Activated T-helper 2 cell treated with anti-CD3 and anti-CD28 coated beads, Interferon-gamma antibody, Interleukin-2, Interleukin-4, amounts not matched to agents 10 μg/mL and 5 μg/mL and 100 μg/mL, durations not matched to agents 14 hours and 24 hours and 36 hours (primary cell): ENCODE measurements at regions not wholly inside any gene's neighbourhood (a gene's known extent, or its start where the extent isn't known, plus 50 kb on each side); places are given as distances from the start of the nearest gene placed in this dataset.
"Not testable (repeated sequence)": the region's sequence is repeated elsewhere in the genome, so short reads cannot be mapped to it uniquely, and the experiment has no call there.

Experiments used
- DNase-seq: peaks from one replicate; pipeline ENCODE4 v3.0.0; 2021; ENCODE audit warnings: low spot score
- H3K27ac Mint-ChIP-seq: one replicate; pipeline ENCODE4 v1.8.0; 2021; ENCODE audit warnings: mixed read lengths
- H3K27me3 Mint-ChIP-seq: one replicate; pipeline ENCODE4 v1.8.0; 2021; ENCODE audit warnings: low read depth, mixed read lengths
- H3K36me3 Mint-ChIP-seq: one replicate; pipeline ENCODE4 v1.8.0; 2021; ENCODE audit warnings: low read depth, mixed read lengths
- H3K4me1 Mint-ChIP-seq: one replicate; pipeline ENCODE4 v1.8.0; 2021; ENCODE audit warnings: low read depth, mixed read lengths
- H3K4me3 Mint-ChIP-seq: one replicate; pipeline ENCODE4 v1.8.0; 2021; ENCODE audit warnings: low read depth, mild to moderate bottlenecking, moderate library complexity, mixed read lengths
- H3K9me3 Mint-ChIP-seq: one replicate; pipeline ENCODE4 v1.8.0; 2021; ENCODE audit warnings: mixed read lengths
- intact Hi-C: fragments of 100-400 bp; cut with micrococcal nuclease; formaldehyde crosslinking; loops from one replicate; pipeline ENCODE4 v1.15.1; 2023

DNA sequence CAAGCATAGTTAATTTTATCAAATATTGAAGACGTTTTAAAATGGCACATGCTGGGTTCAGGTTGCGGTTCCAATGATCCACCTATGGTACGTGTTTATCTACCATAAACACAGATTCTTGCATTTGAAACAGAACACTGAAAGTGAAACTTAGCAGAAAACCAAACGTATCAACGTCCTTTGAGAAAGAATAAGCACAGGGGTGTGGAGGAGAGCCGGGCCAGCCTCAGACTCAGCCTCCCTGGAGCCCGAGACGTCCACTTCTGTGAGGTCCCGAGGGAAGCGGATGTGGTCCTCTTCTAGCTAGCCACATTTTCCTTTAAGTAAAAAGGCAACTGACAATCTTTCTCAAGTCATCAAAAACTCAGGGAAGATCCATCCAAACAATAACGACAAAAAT, 195.9 kb downstream of the RTP5 start:
- H3K36me3 Mint-ChIP-seq: no peaks in the 10 kb centered on the region
- peaks cover 8% of the 10 kb centered on the region for H3K27me3 Mint-ChIP-seq
- no peaks in the 10 kb centered on the region for H3K9me3 Mint-ChIP-seq
- H3K4me1 Mint-ChIP-seq: peaks cover 2% of the 10 kb centered on the region
- no peak for DNase-seq
- intact Hi-C loops: no loop called here
- H3K27ac Mint-ChIP-seq: no peak overlapping the region
- no peak overlapping the region for H3K4me3 Mint-ChIP-seq

DNA sequence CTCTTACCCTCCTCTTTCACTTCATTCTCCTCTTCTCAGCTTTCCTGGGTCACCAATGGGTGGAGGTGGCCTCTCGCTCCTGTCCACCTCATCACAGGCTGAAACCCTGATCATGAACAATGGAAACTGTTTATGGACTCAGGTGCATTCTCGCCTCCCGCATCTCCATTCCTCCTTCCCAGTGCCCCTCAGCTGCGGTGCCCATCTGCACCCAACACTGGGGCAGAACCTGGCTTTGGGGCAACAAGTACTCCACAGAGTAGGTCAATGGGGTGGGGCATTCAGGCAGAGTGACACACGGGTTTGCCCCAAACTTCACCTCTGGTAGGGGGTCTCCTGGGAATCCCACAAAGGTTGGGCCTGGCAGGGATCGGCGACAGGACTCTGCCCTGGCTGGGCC, 199.5 kb downstream of the RTP5 start:
- intact Hi-C loops: no loop called here
- H3K27ac Mint-ChIP-seq: no peak overlapping the region

DNA sequence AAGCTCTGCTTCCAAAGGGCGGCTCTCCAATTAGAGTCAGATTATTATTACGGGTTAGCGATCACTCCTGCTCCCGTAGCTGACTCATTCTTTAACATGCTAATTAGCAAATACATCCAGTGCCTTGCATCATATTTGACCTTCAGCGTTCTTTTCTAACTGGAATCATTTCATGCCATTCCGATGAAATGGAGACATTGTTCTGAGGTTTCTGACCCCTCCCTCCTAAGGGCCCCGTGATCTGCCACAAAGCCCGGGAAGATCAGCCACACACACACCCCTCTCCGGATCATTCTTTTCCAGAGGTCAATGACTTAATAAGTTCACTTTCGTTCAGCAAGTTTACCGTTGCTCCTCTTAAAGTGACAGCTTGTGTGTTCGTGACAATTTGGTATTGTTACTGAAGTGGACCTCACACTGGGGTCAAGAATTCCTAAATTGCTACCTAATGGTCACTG, 200.4 kb downstream of the RTP5 start:
- intact Hi-C loops, H3K27me3 Mint-ChIP-seq, H3K9me3 Mint-ChIP-seq, H3K36me3 Mint-ChIP-seq, H3K27ac Mint-ChIP-seq, H3K4me1 Mint-ChIP-seq, DNase-seq, H3K4me3 Mint-ChIP-seq: not testable (repeated sequence)

More for the DNA sequence above, 199.5 kb downstream of the RTP5 start:
- no peaks in the 10 kb centered on the region for H3K36me3 Mint-ChIP-seq
- H3K4me1 Mint-ChIP-seq: peaks cover 2% of the 10 kb centered on the region
- peaks cover 8% of the 10 kb centered on the region for H3K27me3 Mint-ChIP-seq
- no peak overlapping the region for H3K4me3 Mint-ChIP-seq
- DNase-seq: no peak
- H3K9me3 Mint-ChIP-seq: no peaks in the 10 kb centered on the region

DNA sequence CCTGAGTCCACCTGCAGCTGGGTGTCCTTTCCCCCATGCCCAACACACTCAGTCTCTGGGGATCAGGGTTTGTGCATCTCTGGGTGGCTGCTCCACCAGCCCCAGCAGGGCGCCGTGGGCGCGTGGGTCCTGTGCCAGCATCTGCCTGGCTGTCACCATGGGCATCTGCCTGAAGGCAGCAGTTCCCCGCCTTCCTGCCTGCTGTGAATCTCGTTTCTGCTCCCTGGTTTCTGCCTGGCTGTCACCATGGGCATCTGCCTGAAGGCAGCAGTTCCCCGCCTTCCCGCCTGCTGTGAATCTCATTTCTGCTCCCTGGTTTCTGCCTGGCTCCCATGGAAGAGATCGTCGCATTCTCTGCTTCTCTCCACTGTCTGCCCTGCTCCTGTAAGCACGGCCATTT, 201.2 kb downstream of the RTP5 start:
- DNase-seq, H3K9me3 Mint-ChIP-seq, H3K36me3 Mint-ChIP-seq, H3K27ac Mint-ChIP-seq, H3K4me1 Mint-ChIP-seq, intact Hi-C loops, H3K27me3 Mint-ChIP-seq, H3K4me3 Mint-ChIP-seq: not testable (repeated sequence)

DNA sequence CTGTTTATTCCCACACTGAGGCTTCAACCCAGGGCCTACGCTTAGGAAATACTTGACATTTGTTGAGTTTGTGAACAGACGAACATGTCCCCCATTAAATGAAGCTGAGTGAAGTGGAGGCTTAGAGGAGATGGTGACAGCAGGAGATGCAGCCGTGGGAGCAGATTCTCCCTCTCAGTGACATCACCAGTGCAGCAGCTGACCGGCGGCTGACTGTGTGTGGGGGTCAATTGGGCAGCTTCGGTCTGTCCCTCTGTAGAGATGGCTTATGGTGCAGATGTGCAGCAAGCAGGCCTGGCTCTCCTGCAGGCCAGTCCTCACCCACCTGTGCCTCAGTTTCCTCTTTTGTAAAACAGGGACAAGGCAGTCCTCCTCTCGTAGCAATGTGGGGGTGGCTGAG, 201.8 kb downstream of the RTP5 start:
- DNase-seq, H3K9me3 Mint-ChIP-seq, H3K27ac Mint-ChIP-seq, H3K27me3 Mint-ChIP-seq, H3K4me1 Mint-ChIP-seq, intact Hi-C loops, H3K4me3 Mint-ChIP-seq, H3K36me3 Mint-ChIP-seq: not testable (repeated sequence)

DNA sequence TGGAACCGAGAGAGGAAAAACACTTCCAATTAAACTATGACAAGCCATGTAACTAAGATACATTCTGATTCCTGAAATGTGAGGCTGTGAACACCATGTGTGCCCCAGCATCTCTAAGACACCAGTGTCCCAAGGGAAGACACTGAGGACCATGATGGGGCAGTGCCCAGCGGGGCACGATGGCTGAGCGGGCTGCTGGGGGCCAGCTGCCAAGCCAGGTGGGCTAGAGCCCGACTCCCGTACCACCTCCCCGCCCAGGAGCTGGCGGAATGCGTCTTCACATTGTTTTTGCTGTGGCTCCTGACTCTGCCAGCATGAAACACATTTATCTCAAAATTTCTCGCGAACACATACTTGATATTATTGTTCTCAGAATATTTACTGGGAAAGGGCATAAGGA, 202.4 kb downstream of the RTP5 start:
- intact Hi-C loops, H3K27ac Mint-ChIP-seq, H3K27me3 Mint-ChIP-seq, H3K4me1 Mint-ChIP-seq, H3K4me3 Mint-ChIP-seq, H3K36me3 Mint-ChIP-seq, H3K9me3 Mint-ChIP-seq, DNase-seq: not testable (repeated sequence)

DNA sequence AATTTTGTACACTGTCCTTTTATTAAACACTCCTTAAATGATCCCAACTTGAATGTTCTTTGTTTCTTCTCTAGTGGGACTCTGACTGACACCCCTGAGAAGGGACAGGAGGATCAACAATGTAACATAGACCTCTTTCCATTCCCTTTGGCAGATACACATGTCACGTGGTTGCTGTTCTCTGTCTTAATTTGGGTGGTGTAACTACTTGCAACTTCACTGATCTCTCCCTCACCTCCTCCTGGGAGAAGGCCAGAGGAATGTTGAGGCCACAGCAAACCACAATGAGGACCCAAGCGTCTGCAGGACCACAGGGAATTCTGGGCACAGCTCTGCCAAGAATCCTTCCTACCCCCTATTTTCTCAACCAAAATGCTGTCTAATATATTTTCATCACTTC, 205.6 kb downstream of the RTP5 start:
- no peaks in the 10 kb centered on the region for H3K9me3 Mint-ChIP-seq
- no peak overlapping the region for H3K4me3 Mint-ChIP-seq
- H3K4me1 Mint-ChIP-seq: no peaks in the 10 kb centered on the region
- intact Hi-C loops: no loop called here
- H3K36me3 Mint-ChIP-seq: no peaks in the 10 kb centered on the region
- no peak for DNase-seq
- peaks cover 12% of the 10 kb centered on the region for H3K27me3 Mint-ChIP-seq
- H3K27ac Mint-ChIP-seq: no peak overlapping the region

DNA sequence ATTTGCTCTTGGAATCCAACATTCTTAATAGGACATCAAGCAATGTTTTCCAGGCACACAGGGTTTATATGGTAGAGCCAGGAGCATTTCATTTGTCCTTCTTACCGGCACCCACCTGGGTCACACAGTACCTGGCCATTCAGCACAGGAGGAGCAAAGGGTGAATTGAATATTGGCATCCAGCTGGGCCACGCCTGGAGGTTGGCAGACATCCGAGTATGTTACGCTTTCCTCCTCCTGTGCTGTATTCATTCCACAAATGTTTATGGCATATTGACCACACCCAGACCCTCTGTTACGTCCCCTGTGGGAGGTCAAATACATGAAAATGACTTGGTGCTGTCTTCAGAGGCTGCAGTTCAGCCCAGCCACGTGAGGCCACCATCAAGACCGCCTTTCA, 206.2 kb downstream of the RTP5 start:
- intact Hi-C loops: no loop called here
- no peaks in the 10 kb centered on the region for H3K9me3 Mint-ChIP-seq
- H3K27ac Mint-ChIP-seq: no peak overlapping the region
- no peaks in the 10 kb centered on the region for H3K36me3 Mint-ChIP-seq
- H3K27me3 Mint-ChIP-seq: peaks cover 12% of the 10 kb centered on the region
- H3K4me3 Mint-ChIP-seq: no peak overlapping the region
- no peaks in the 10 kb centered on the region for H3K4me1 Mint-ChIP-seq
- DNase-seq: no peak

DNA sequence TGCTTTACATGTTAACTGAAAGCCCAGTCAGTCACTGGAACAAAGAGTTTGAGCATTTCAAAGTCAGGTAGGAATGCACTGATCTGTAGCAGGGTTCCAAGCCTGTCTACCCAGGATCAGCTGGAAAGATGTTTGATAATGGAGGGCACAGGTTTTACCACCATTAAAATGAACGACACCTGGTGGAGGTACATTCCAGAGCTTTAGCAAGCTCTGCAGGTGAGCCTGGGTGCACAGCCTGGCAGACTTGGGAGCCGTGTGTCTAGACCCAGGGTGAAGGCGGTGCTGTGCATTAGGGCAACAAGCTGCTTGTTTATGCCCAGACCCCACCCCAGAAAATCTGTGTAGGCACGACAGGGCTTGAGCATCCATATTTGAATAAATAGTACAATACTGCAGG, 206.7 kb downstream of the RTP5 start:
- DNase-seq, H3K36me3 Mint-ChIP-seq, H3K27ac Mint-ChIP-seq, H3K9me3 Mint-ChIP-seq, H3K4me3 Mint-ChIP-seq, intact Hi-C loops, H3K4me1 Mint-ChIP-seq: not testable (repeated sequence)
- H3K27me3 Mint-ChIP-seq: peaks cover 12% of the 10 kb centered on the region

DNA sequence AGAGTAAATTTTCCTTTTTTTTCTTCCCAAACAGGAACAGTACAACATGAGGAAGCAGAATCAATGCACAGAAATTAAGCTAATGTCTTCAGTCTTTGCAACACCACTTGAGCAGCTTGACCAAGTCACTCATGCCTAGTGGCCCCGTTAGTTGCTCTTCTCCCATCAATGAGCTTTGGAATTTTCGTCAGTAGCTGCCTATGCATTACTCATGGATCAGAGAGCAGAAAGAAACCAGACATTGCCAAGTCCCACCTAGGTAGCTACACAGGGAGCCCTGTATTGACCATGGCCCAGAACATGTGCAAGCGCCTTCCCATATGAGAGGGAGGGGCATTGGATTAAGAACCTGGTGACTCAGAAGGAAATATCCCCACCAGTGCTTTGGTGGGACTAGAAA, 208.9 kb downstream of the RTP5 start:
- intact Hi-C loops, DNase-seq, H3K4me1 Mint-ChIP-seq, H3K9me3 Mint-ChIP-seq, H3K4me3 Mint-ChIP-seq, H3K36me3 Mint-ChIP-seq, H3K27ac Mint-ChIP-seq: not testable (repeated sequence)
- H3K27me3 Mint-ChIP-seq: peaks cover 15% of the 10 kb centered on the region

DNA sequence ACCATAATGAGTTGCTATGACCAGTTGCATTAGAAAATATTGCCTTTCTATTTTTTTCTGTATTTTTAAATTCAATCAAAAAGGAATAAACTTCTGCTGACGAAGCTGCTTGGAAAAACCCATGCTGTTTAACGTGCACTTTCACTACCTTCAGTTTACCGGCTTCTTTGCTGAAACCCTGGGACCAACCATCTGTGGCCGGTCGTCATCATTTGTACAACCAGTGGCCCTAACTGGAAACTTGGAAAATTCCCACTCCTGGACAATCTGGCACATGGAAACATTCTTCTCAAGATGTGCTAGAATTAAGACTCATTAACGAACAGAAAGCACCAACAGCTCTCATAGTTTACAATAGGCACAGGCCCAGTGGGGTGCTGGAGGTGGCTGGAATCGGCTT, 210.3 kb downstream of the RTP5 start:
- H3K9me3 Mint-ChIP-seq, H3K4me1 Mint-ChIP-seq, intact Hi-C loops, DNase-seq, H3K4me3 Mint-ChIP-seq, H3K27ac Mint-ChIP-seq, H3K36me3 Mint-ChIP-seq: not testable (repeated sequence)
- peaks cover 15% of the 10 kb centered on the region for H3K27me3 Mint-ChIP-seq

DNA sequence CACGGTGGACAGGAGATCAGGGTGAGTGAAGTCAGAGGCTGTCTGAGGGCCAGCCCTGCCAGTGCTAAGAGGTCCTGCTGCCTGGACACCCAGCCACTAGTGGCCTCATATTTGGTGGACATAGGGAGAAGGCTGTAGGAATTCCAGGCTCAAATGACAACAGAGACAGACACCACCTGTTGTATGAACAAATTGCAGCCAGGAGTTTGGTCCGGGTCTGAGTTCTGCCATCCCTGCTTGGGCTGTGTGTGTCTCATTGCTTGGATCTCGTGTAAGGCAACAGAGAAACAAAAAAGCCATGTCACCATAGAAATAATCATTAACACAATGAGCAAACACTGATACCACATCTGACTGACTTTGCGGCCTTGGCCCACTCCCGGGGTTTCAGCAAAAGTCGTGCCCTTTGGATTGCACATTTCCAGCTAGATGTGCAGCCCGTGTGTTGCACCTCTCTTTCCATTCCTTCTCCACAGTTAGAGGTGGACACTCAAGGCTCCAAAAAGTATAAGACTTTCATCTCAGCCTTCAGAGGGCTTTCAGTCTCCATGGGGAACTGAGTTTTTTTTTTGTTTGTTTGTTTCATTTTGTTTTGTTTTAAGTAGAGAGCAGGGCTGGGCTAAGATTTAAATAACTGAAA, 211.2 kb downstream of the RTP5 start:
- not testable (repeated sequence) for H3K9me3 Mint-ChIP-seq, H3K27ac Mint-ChIP-seq

DNA sequence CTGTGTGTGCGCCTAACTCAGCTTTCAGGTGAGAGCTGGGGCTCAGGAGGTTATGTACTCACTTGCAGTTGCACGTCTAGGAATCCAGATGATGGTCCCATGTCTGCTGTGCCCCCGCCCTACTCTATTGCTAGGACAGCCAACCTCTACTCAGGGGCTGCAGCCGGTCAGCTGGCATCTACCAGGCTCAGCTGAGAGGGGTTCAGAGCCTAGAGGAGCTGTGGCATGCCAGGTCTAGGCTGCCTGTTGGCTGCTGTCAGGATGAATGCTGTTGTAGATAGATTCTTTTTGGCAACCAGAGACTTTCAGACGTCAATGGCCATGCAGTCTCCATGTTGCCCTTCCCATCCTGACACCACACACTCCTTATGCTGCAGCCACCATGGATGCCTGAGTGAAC, 214.5 kb downstream of the RTP5 start:
- DNase-seq, H3K27ac Mint-ChIP-seq, H3K36me3 Mint-ChIP-seq, H3K4me3 Mint-ChIP-seq, intact Hi-C loops, H3K9me3 Mint-ChIP-seq: not testable (repeated sequence)
- H3K27me3 Mint-ChIP-seq: peaks cover 13% of the 10 kb centered on the region
- H3K4me1 Mint-ChIP-seq: peaks cover 17% of the 10 kb centered on the region

More for the DNA sequence above, 211.2 kb downstream of the RTP5 start:
- H3K4me3 Mint-ChIP-seq, DNase-seq, H3K36me3 Mint-ChIP-seq, intact Hi-C loops, H3K4me1 Mint-ChIP-seq: not testable (repeated sequence)
- H3K27me3 Mint-ChIP-seq: peaks cover 15% of the 10 kb centered on the region
